Tibial nerve (tissue), 4 donors: ENCODE measurements at regions not wholly inside any gene's neighbourhood (a gene's known extent, or its start where the extent isn't known, plus 50 kb on each side); places are given as distances from the start of the nearest gene placed in this dataset.

Experiments used
- DNase-seq, 2 donors: peaks; one replicate each; pipeline ENCODE4 v3.0.0-alpha.2; 2019; ENCODE audit warnings: low spot score in 2 of 2
- H3K27ac ChIP-seq, 4 donors: fragments of 200-600 bp; sonication (generic) in 3 of 4; one replicate each; pipeline ENCODE4 v1.5.1; 2017 to 2019; ENCODE audit warnings: mild to moderate bottlenecking in 1 of 4
- H3K27me3 ChIP-seq, 2 donors: fragments of 200-600 bp; sonication (generic) in 1 of 2; one replicate each; pipeline versions ENCODE4 v1.5.1 to v1.6.0; 2017 to 2019
- H3K36me3 ChIP-seq, 3 donors: fragments of 200-600 bp; sonication (generic); one replicate each; pipeline ENCODE4 v1.5.1; 2018 to 2019
- H3K4me1 ChIP-seq, 4 donors: fragments of 200-600 bp; sonication (generic) in 3 of 4; one replicate each; pipeline ENCODE4 v1.5.1; 2017 to 2019
- H3K4me3 ChIP-seq, 4 donors: fragments of 200-600 bp; sonication (generic) in 3 of 4; one replicate each; pipeline ENCODE4 v1.5.1; 2017 to 2019; ENCODE audit warnings: mild to moderate bottlenecking in 1 of 4, moderate library complexity in 1 of 4
- H3K9me3 ChIP-seq, 4 donors: fragments of 200-600 bp; sonication (generic) in 3 of 4; one replicate each; pipeline ENCODE4 v1.5.1; 2017 to 2019
- CTCF ChIP-seq, 5 experiments: fragments of 200-600 bp in 3 of 5; fragments of 450-650 bp in 2 of 5; sonication (generic) in 3 of 5; IDR thresholded peaks; one replicate each; pipeline ENCODE4 v1.5.1; 2016 to 2019; ENCODE audit warnings: antibody characterized with exemption in 5 of 5, mild to moderate bottlenecking in 3 of 5, moderate library complexity in 2 of 5
- EP300 ChIP-seq, 2 donors: sonication (generic); formaldehyde crosslinking; IDR thresholded peaks; one replicate each; pipeline ENCODE4 v1.6.1; 2017; ENCODE audit warnings: antibody characterized with exemption in 2 of 2, mild to moderate bottlenecking in 1 of 2
- POLR2A ChIP-seq, 2 donors: fragments of 450-650 bp; IDR thresholded peaks; one replicate each; pipeline ENCODE4 v1.6.1; 2017; ENCODE audit warnings: antibody characterized with exemption in 2 of 2, mild to moderate bottlenecking in 2 of 2, moderate library complexity in 2 of 2
- WGBS, 2 donors: methylation state at CpG; one replicate each; pipeline ENCODE4 v1.1.5; 2018; 5-methylcytosine and 5-hydroxymethylcytosine counted together

GRCh38 chr9:13361076-13361475, 81.6 kb upstream of the MPDZ start:
- TF ChIP-seq EP300 (IDR thresholded peaks at IDR 0.05) (no peak), POLR2A (IDR thresholded peaks at IDR 0.05) (no peak), CTCF (IDR thresholded peaks at IDR 0.05) (no peak)
- no peaks in the 10 kb centered on the region for H3K36me3 ChIP-seq
- no peak for DNase-seq
- H3K27me3 ChIP-seq, result no peaks in the 10 kb centered on the region
- peaks cover 0 to 30% (median 0%) of the 10 kb centered on the region in 4 donors for H3K4me1 ChIP-seq
- no peak overlapping the region for H3K4me3 ChIP-seq
- H3K27ac ChIP-seq, result peak overlapping the region in 2 of 4 donors; percentile 59 to 63
- H3K9me3 ChIP-seq, result no peaks in the 10 kb centered on the region

- H3K27me3 ChIP-seq, result no peaks in the 10 kb centered on the region
- H3K27ac ChIP-seq, result peak overlapping the region in 1 of 4 donors; percentile 8
- H3K4me1 ChIP-seq, result peaks cover 0 to 30% (median 0%) of the 10 kb centered on the region in 4 donors
- H3K36me3 ChIP-seq, result no peaks in the 10 kb centered on the region
- no peak for DNase-seq
- no peak overlapping the region for H3K4me3 ChIP-seq
- H3K9me3 ChIP-seq, result no peaks in the 10 kb centered on the region
- TF ChIP-seq CTCF (IDR thresholded peaks at IDR 0.05) (no peak), EP300 (IDR thresholded peaks at IDR 0.05) (no peak), POLR2A (IDR thresholded peaks at IDR 0.05) (no peak)
Measured at GRCh38 chr9:13360188-13360587, 80.7 kb upstream of the MPDZ start.

- TF ChIP-seq POLR2A (IDR thresholded peaks at IDR 0.05), result no peak
- no peak for TF ChIP-seq EP300 (IDR thresholded peaks at IDR 0.05)
- no peak for TF ChIP-seq CTCF (IDR thresholded peaks at IDR 0.05)
- H3K4me1 ChIP-seq, result peaks cover 0 to 30% (median 0%) of the 10 kb centered on the region in 4 donors
- DNase-seq, result no peak
- H3K27me3 ChIP-seq, result no peaks in the 10 kb centered on the region
- H3K4me3 ChIP-seq, result no peak overlapping the region
- no peaks in the 10 kb centered on the region for H3K9me3 ChIP-seq
- H3K27ac ChIP-seq, result peak overlapping the region in 1 of 4 donors; percentile 46
- H3K36me3 ChIP-seq, result no peaks in the 10 kb centered on the region
Measured at GRCh38 chr9:13358128-13358527, 78.6 kb upstream of the MPDZ start.

GRCh38 chr9:13354733-13355132, 75.2 kb upstream of the MPDZ start:
- H3K27ac ChIP-seq, result no peak overlapping the region
- 73 to 80% methylated on average over 2 of the region's 2 CpGs for WGBS, 2 donors
- DNase-seq, result no peak
- no peaks in the 10 kb centered on the region for H3K27me3 ChIP-seq
- peaks cover 0 to 16% (median 0%) of the 10 kb centered on the region in 4 donors for H3K4me1 ChIP-seq
- TF ChIP-seq CTCF (IDR thresholded peaks at IDR 0.05) (no peak), EP300 (IDR thresholded peaks at IDR 0.05) (no peak), POLR2A (IDR thresholded peaks at IDR 0.05) (no peak)
- no peak overlapping the region for H3K4me3 ChIP-seq
- no peaks in the 10 kb centered on the region for H3K36me3 ChIP-seq
- no peaks in the 10 kb centered on the region for H3K9me3 ChIP-seq

- Histone ChIP-seq H3K9me3 (no peaks in the 10 kb centered on the region), H3K4me3 (no peak overlapping the region), H3K36me3 (no peaks in the 10 kb centered on the region), H3K27ac (no peak overlapping the region), H3K4me1 (peaks cover 0 to 5% (median 0%) of the 10 kb centered on the region in 4 donors), H3K27me3 (no peaks in the 10 kb centered on the region)
- no peak for DNase-seq
- TF ChIP-seq CTCF (IDR thresholded peaks at IDR 0.05) (no peak), POLR2A (IDR thresholded peaks at IDR 0.05) (no peak), EP300 (IDR thresholded peaks at IDR 0.05) (no peak)
- 83 to 93% methylated on average over 4 of the region's 4 CpGs for WGBS, 2 donors
Measured at GRCh38 chr9:13352451-13352979, 73.0 kb upstream of the MPDZ start.
